HCT116 (cell line): ENCODE measurements at regions not wholly inside any gene's neighbourhood (a gene's known extent, or its start where the extent isn't known, plus 50 kb on each side); places are given as distances from the start of the nearest gene placed in this dataset.

Source experiments
- ATAC-seq: fragments of 200-7000 bp; cut with Tn5 transposase; 2 replicates; pipeline ENCODE4 v1.9.1; 2020; ENCODE audit warnings: mild to moderate bottlenecking, moderate library complexity
- BruUV-seq: library from RNA; stranded (reverse); fragments of 400-500 nt; replicated peaks from 2 replicates; lab custom pipeline; 2021; lab: Mats Ljungman, UMichigan
- CTCF ChIA-PET: fragments of 300-600 bp; sonication (Branson Sonifier 250); formaldehyde crosslinking; loops from one replicate; lab custom pipeline; 2021; ENCODE audit warnings: antibody characterized with exemption; lab: Charles Lee
- POLR2A ChIA-PET: fragments of 300-600, 350-600 bp; sonication (Branson Sonifier 250); formaldehyde crosslinking; loops from one replicate; lab custom pipeline; 2021; ENCODE audit warnings: antibody characterized with exemption; lab: Charles Lee
- RAD21 ChIA-PET, 2 experiments: fragments of 300-600 bp; sonication (Branson Sonifier 250); formaldehyde crosslinking; loops; one replicate each; lab custom pipeline; 2023; ENCODE audit warnings: low total read pairs in 2 of 2; ENCODE audit not compliant: uncharacterized antibody in 2 of 2, unreplicated experiment in 2 of 2, low non-redundant PET in 1 of 2; lab: Charles Lee
- DNase-seq: peaks from one replicate; pipeline ENCODE4 v3.0.0-alpha.2; 2010; ENCODE audit warnings: low read depth, low spot score
- H2AFZ ChIP-seq: fragments of 200-600 bp; shearing (Covaris generic), sonication (generic); 2 replicates; pipeline ENCODE4 v1.6.1; 2017; ENCODE audit warnings: low read depth, mixed run types, mixed read lengths, antibody characterized with exemption, low read length; ENCODE audit not compliant: poor library complexity, severe bottlenecking
- H3K27ac ChIP-seq: 2 replicates; pipeline ENCODE4 v1.5.1; 2012; ENCODE audit warnings: low read depth, low read length
- H3K27me3 ChIP-seq: fragments of 200-600 bp; sonication (generic); 2 replicates; pipeline ENCODE4 v1.6.1; 2016; ENCODE audit warnings: mixed run types, low read length, mixed read lengths; ENCODE audit not compliant: insufficient read depth
- H3K36me3 ChIP-seq, 2 experiments: fragments of 200-500 bp in 1 of 2; fragments of 200-600 bp in 1 of 2; sonication (Bioruptor generic) in 1 of 2; sonication (generic) in 1 of 2; 2 replicates each; pipeline versions ENCODE4 v1.5.1 to v1.6.1; 2014 to 2016; ENCODE audit warnings: low read length in 2 of 2, inconsistent platforms in 1 of 2, mixed read lengths in 1 of 2, mixed run types in 1 of 2; ENCODE audit not compliant: insufficient read depth in 2 of 2, control insufficient read depth in 1 of 2
- H3K4me1 ChIP-seq, 2 experiments: fragments of 200-600 bp in 1 of 2; sonication (generic) in 1 of 2; 2 replicates each; pipeline versions ENCODE4 v1.5.1 to v1.6.1; 2012 to 2017; ENCODE audit warnings: low read length in 2 of 2, inconsistent platforms in 1 of 2, mild to moderate bottlenecking in 1 of 2, mixed read lengths in 1 of 2, mixed run types in 1 of 2, moderate library complexity in 1 of 2; ENCODE audit not compliant: insufficient read depth in 2 of 2, control insufficient read depth in 1 of 2
- H3K4me2 ChIP-seq: fragments of 200-600 bp; sonication (generic); 2 replicates; pipeline ENCODE4 v1.6.1; 2017; ENCODE audit warnings: mixed run types, low read length, mixed read lengths
- H3K4me3 ChIP-seq, 2 experiments: fragments of 200-600 bp in 1 of 2; sonication (generic) in 1 of 2; replicated peaks in 1 of 2; 2 replicates each; pipeline ENCODE4 v1.5.1; 2011 to 2016; ENCODE audit warnings: low read length in 2 of 2, control low read depth in 1 of 2, low read depth in 1 of 2, mild to moderate bottlenecking in 1 of 2, mixed read lengths in 1 of 2, mixed run types in 1 of 2
- H3K79me2 ChIP-seq: fragments of 200-600 bp; sonication (generic); 2 replicates; pipeline ENCODE4 v1.6.1; 2017; ENCODE audit warnings: mild to moderate bottlenecking, mixed run types, low read length, moderate library complexity, mixed read lengths; ENCODE audit not compliant: insufficient read depth
- H3K9ac ChIP-seq: fragments of 200-600 bp; sonication (generic); 2 replicates; pipeline ENCODE4 v1.6.1; 2016; ENCODE audit warnings: low read length, mixed read lengths
- H3K9me2 ChIP-seq: fragments of 200-600 bp; sonication (generic), shearing (Covaris generic); 2 replicates; pipeline ENCODE4 v1.6.1; 2017; ENCODE audit warnings: mixed run types, mild to moderate bottlenecking, moderate library complexity; ENCODE audit not compliant: insufficient read depth
- H3K9me3 ChIP-seq, 2 experiments: fragments of 200-500 bp in 1 of 2; fragments of 200-600 bp in 1 of 2; sonication (Bioruptor generic) in 1 of 2; sonication (generic) in 1 of 2; 2 replicates each; pipeline ENCODE4 v1.6.1; 2014 to 2017; ENCODE audit warnings: low read length in 2 of 2, mixed read lengths in 2 of 2, inconsistent platforms in 1 of 2, low read depth in 1 of 2, mild to moderate bottlenecking in 1 of 2, mixed run types in 1 of 2, moderate library complexity in 1 of 2; ENCODE audit not compliant: control insufficient read depth in 1 of 2, insufficient read depth in 1 of 2
- H4K20me1 ChIP-seq: fragments of 200-600 bp; sonication (generic), shearing (Covaris generic); 2 replicates; pipeline ENCODE4 v1.6.1; 2017; ENCODE audit warnings: mixed run types, mild to moderate bottlenecking, moderate library complexity; ENCODE audit not compliant: insufficient read depth
- ATF3 ChIP-seq: IDR thresholded peaks from 2 replicates; pipeline ENCODE4 v1.6.1; 2012
- CEBPB ChIP-seq: IDR thresholded peaks from 2 replicates; pipeline ENCODE4 v1.6.1; 2012; ENCODE audit warnings: low read depth
- EZH2phosphoT487 ChIP-seq: fragments of 200-600 bp; IDR thresholded peaks from 2 replicates; pipeline ENCODE4 v1.6.1; 2018; ENCODE audit warnings: antibody characterized with exemption, borderline replicate concordance
- POLR2A ChIP-seq: IDR thresholded peaks from 2 replicates; pipeline ENCODE4 v1.7.0; 2011; ENCODE audit warnings: borderline replicate concordance; ENCODE audit not compliant: insufficient read depth, insufficient read length; ENCODE audit errors: extremely low read depth
- RAD21 ChIP-seq: IDR thresholded peaks from 2 replicates; pipeline ENCODE4 v1.6.1; 2012; ENCODE audit warnings: low read depth, mild to moderate bottlenecking
- REST ChIP-seq: IDR thresholded peaks from 2 replicates; pipeline ENCODE4 v1.6.1; 2012; ENCODE audit warnings: low read depth
- SIN3A ChIP-seq: IDR thresholded peaks from 2 replicates; pipeline ENCODE4 v1.6.1; 2012; ENCODE audit warnings: low read depth
- SP1 ChIP-seq: IDR thresholded peaks from 2 replicates; pipeline ENCODE4 v1.6.1; 2012; ENCODE audit warnings: low read depth
- TCF7L2 ChIP-seq: IDR thresholded peaks from 2 replicates; pipeline ENCODE4 v1.7.0; 2011; ENCODE audit warnings: borderline replicate concordance, inconsistent platforms; ENCODE audit not compliant: insufficient read depth, insufficient read length; ENCODE audit errors: extremely low read depth
- ZNF274 ChIP-seq: fragments of 200-500 bp; sonication (Bioruptor generic); IDR thresholded peaks from 2 replicates; pipeline ENCODE4 v1.6.1; 2014; ENCODE audit warnings: mild to moderate bottlenecking, low read depth, low read length, inconsistent platforms
- intact Hi-C: fragments of 100-400 bp; cut with micrococcal nuclease; formaldehyde crosslinking; loops from 2 replicates; pipeline ENCODE4 v1.10.0; 2022

GRCh38 chr3:40999682-41000081 is 199.6 kb upstream of the CTNNB1 start:
- H3K9me3 ChIP-seq: no peaks in the 10 kb centered on the region
- H3K4me3 ChIP-seq: no peak overlapping the region
- ChIA-PET RAD21 (no interaction called here), POLR2A (no interaction called here), CTCF (no interaction called here)
- ATAC-seq (no peak), DNase-seq (no peak)
- no peak overlapping the region for H2AFZ ChIP-seq
- no peak overlapping the region for H3K4me2 ChIP-seq
- no peak overlapping the region for H3K27ac ChIP-seq
- no peaks in the 10 kb centered on the region for H3K9me2 ChIP-seq
- H3K9ac ChIP-seq: no peak overlapping the region
- no peaks in the 10 kb centered on the region for H3K4me1 ChIP-seq
- H3K36me3 ChIP-seq: no peaks in the 10 kb centered on the region
- no peaks in the 10 kb centered on the region for H4K20me1 ChIP-seq
- intact Hi-C loops: no loop called here
- H3K79me2 ChIP-seq: no peaks in the 10 kb centered on the region
- H3K27me3 ChIP-seq: peaks cover 20% of the 10 kb centered on the region
- no peak for TF ChIP-seq RAD21
- TF ChIP-seq ATF3: no peak
- TF ChIP-seq SIN3A: no peak
- no peak for TF ChIP-seq SP1
- TF ChIP-seq POLR2A: no peak
- no TSS peak for BruUV-seq

- H3K79me2 ChIP-seq: no peaks in the 10 kb centered on the region
- peaks cover 20% of the 10 kb centered on the region for H3K27me3 ChIP-seq
- TF ChIP-seq ZNF274: no peak
- TF ChIP-seq TCF7L2: no peak
- no peak for TF ChIP-seq REST
- TF ChIP-seq EZH2phosphoT487: no peak
- no peak for TF ChIP-seq POLR2A
- TF ChIP-seq ATF3: no peak
- no peak for TF ChIP-seq CEBPB
- TF ChIP-seq, all 23 proteins: peak for 0
- H3K9me2 ChIP-seq: no peaks in the 10 kb centered on the region
- intact Hi-C loops: no loop called here
- CTCF ChIA-PET: no interaction called here
- POLR2A ChIA-PET: no interaction called here
- no peak overlapping the region for H2AFZ ChIP-seq
- H3K36me3 ChIP-seq: no peaks in the 10 kb centered on the region
- H4K20me1 ChIP-seq: no peaks in the 10 kb centered on the region
- ATAC-seq: no peak
- no peak overlapping the region for H3K4me2 ChIP-seq
- H3K27ac ChIP-seq: no peak overlapping the region
- no TSS peak for BruUV-seq
- no peaks in the 10 kb centered on the region for H3K4me1 ChIP-seq
- H3K9ac ChIP-seq: no peak overlapping the region
- H3K4me3 ChIP-seq: no peak overlapping the region
- RAD21 ChIA-PET: no interaction called here
- H3K9me3 ChIP-seq: no peaks in the 10 kb centered on the region
- DNase-seq: no peak
Observed at GRCh38 chr3:41000471-41000870, 198.8 kb upstream of the CTNNB1 start.
